A549 (cell line): ENCODE measurements at regions not wholly inside any gene's neighbourhood (a gene's known extent, or its start where the extent isn't known, plus 50 kb on each side); places are given as distances from the start of the nearest gene placed in this dataset.

ENCODE experiments used
- CBX2 ChIP-seq: fragments of 200-600 bp; sonication (generic); IDR thresholded peaks from 2 replicates; pipeline ENCODE4 v1.6.1; 2016; ENCODE audit warnings: low read depth, mild to moderate bottlenecking, borderline replicate concordance
- ZC3H11A ChIP-seq: fragments of 450-650 bp; IDR thresholded peaks from 2 replicates; pipeline ENCODE4 v1.6.1; 2014; ENCODE audit warnings: antibody characterized with exemption, mild to moderate bottlenecking
- TF ChIP-seq, protein P1 (sequence below): fragments of >200 bp; sonication (Bioruptor Twin); formaldehyde crosslinking; IDR thresholded peaks from 3 replicates; pipeline ENCODE4 v1.5.1; 2016

DNA sequence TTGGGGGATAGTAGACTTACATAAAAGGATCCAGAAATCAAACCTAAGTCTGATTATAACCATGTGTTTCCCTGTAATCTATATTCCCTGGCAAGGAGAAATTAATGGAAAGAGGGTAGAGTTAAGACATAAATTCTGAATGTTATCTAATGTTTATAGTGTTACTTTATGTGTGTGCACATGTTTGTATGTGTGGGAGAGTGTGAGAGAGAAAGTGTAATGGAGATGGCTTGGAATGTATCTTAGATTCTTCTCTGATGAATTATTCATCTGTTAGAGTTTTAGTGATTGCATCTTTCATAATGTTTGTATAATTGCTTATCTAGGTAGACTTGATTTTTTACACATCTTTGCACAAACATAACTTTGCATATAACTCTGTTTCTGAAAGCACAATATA is 490.9 kb downstream of the FLRT2 start:
- TF ChIP-seq, protein P1, sequence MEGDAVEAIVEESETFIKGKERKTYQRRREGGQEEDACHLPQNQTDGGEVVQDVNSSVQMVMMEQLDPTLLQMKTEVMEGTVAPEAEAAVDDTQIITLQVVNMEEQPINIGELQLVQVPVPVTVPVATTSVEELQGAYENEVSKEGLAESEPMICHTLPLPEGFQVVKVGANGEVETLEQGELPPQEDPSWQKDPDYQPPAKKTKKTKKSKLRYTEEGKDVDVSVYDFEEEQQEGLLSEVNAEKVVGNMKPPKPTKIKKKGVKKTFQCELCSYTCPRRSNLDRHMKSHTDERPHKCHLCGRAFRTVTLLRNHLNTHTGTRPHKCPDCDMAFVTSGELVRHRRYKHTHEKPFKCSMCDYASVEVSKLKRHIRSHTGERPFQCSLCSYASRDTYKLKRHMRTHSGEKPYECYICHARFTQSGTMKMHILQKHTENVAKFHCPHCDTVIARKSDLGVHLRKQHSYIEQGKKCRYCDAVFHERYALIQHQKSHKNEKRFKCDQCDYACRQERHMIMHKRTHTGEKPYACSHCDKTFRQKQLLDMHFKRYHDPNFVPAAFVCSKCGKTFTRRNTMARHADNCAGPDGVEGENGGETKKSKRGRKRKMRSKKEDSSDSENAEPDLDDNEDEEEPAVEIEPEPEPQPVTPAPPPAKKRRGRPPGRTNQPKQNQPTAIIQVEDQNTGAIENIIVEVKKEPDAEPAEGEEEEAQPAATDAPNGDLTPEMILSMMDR: no peak
- no peak for TF ChIP-seq ZC3H11A
- TF ChIP-seq CBX2: no peak
